OCI-LY1 (cell line): ENCODE measurements at regions not wholly inside any gene's neighbourhood (a gene's known extent, or its start where the extent isn't known, plus 50 kb on each side); places are given as distances from the start of the nearest gene placed in this dataset.

ENCODE experiments used
- CTCF ChIP-seq: fragments of 200-600 bp; sonication (generic), shearing (Covaris generic); IDR thresholded peaks from 2 replicates; pipeline ENCODE4 v1.5.1; 2017; ENCODE audit warnings: mild to moderate bottlenecking, antibody characterized with exemption, low read length, moderate library complexity, mixed read lengths
- EZH2 ChIP-seq: fragments of 200-600 bp; sonication (generic), shearing (Covaris generic); IDR thresholded peaks from 2 replicates; pipeline ENCODE4 v1.8.0; 2017; ENCODE audit warnings: borderline replicate concordance, mixed run types, mild to moderate bottlenecking, antibody characterized with exemption, low read length, moderate library complexity, mixed read lengths

DNA sequence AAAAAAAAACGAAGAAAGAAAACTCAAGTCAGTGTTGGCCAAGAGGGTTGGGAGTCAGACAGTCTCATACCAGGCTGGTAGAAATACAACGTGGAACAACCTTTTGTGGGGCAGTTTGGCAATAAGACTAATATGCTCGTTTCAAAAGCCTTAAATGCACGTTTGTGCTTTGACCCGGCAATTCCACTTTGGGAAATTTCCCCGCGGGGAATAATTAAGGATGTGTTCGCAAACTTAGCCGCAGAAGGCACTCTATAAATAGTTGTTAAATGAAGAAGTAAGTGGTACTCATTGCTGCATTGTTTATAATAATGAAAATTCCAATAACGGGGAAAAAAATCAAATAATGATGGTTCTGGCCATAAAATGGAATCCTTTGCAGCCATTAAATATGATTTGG is 664.8 kb upstream of the EEF2KMT start:
- TF ChIP-seq CTCF (no peak), EZH2 (no peak)
